T-helper 22 cell (primary cell): ENCODE measurements at regions not wholly inside any gene's neighbourhood (a gene's known extent, or its start where the extent isn't known, plus 50 kb on each side); places are given as distances from the start of the nearest gene placed in this dataset.

Source experiments
- DNase-seq: peaks from one replicate; pipeline ENCODE4 v3.0.0-alpha.2; 2020; ENCODE audit warnings: low read depth

- no peak for DNase-seq
Measured at GRCh38 chr2:134080386-134081089, 173.3 kb upstream of the MGAT5 start.

- no peak for DNase-seq
Measured at GRCh38 chr2:134081238-134081938, 172.5 kb upstream of the MGAT5 start.

GRCh38 chr2:134083548-134083947 is 170.3 kb upstream of the MGAT5 start:
- DNase-seq: no peak

DNA sequence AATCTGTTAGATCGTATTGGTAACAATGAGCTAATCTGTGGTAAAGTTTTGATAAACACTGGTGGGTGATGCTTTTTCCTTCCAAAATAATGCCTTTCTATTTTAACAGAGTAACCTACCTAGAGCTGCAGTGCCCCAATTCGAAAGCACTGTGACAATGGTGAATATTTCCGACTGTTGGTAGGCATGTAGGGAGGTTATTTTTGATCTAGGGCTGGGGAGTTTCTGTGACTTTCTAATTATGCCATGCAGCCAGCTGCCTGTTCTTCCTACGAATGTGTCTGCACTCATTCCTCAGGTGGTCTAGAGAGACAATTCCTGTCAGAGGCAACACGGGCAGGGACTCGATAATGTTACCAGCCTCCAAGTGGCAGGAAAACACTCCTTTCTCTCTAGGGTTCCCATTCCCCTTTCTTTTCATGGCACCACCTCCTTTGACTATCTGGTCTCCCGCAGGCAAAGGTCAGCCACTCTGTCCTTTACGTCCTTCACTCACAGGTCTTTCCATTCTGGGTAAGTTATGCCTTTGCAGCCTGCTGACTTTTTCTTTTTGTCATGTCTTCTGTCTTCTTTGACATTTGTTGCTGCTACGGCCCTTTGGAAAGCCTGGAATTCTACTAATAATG is 167.2 kb upstream of the MGAT5 start:
- DNase-seq: no peak

DNA sequence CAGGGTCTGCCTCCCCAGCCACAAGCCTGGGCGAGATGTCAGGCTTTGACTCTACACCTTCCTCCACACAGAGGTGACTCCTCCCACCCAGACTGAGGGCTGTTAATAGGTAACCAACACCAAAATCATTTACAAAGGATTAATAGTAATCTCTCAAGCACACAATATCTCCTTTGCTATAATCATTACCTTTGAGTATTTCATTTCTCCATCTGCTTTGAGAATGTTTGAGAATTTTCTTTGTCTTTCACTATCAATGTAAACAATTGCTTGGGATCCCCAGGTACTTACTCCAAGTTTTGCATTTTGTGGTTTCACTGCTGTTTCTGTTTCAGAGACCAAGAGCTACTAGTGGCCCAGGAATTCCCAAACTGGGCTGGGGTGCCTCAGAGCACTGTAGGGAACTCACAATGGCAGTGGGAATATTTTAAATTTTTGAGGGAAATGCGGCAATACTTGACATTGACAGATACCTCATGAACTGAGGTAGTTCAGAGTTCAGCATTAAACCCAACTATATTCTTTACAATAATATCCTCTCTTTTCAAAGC is 166.4 kb upstream of the MGAT5 start:
- DNase-seq: no peak

DNA sequence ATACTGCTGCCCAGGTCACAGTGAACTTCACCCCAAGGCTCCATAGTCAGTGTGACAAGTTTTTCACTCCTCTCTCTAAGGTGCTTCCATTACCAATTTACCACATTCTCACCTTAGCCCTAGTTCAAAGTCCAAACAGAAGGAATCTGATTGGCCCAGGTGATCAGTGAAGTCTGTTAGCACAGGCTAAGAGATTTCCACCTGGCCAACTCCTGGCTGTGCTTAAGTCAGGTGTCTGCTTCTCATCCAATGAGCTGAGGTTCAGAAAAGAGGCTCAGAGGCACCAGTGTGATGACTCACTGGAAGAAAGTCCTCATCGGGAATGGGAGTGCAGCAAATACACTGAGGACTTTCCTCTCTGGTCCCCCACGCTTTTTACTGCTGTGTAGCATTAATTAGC is 164.4 kb upstream of the MGAT5 start:
- DNase-seq: no peak

DNA sequence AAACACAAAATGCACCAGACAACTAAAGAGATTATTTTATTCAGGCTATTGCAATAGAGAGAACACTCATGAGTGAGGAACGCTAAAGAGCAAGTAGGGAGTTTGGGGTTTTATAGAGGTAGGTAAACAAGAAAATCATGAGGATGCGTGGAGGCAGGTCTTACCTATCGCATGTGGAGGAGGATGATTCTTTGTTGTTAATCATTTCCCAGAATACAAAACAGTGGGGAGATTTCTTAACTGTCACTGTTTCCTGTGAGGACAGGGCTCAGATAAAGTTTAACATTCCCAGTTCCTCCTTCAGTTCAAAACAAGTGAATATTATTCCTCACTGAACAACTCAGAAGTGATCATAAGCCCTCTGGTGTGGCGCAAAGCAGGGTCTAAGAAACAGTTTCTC is 156.1 kb upstream of the MGAT5 start:
- no peak for DNase-seq

DNA sequence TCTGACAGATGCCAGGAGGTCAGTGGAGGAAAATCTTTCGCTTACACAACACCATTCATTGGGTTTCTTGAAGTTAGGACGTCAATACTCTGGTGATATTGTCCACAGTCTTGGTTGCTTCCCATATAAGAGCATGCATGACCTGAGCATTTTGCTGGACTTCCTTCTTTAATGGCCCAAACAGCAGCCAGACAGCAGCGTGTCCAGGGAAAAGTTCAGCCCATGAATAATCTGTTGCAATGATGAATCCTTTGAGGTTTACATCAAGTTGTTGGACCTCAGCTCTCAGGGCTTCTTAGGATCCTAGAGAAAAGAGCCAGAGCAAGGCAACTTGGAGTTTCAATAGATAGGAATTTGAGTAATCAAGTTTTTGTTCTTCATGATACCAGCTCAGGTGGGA is 155.6 kb upstream of the MGAT5 start:
- DNase-seq: no peak

DNA sequence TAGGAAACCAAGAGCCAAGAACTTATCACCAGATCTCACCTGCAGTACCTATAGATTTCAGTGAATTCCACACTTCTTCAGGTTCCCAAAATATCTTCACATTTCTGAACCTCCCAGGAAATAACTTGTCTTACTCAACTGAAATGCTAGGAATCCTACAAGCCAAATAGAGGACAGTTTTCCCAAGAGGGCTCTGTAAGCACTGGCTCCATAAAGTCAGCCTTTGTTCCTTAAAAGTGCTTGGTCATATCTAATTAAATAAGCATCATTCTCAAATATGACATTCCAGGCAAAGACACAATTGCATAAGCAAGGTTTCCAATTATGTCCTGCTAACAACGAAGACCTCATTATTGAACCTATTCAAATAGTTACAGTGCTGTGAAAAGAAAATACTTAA is 154.6 kb upstream of the MGAT5 start:
- no peak for DNase-seq

GRCh38 chr2:134103196-134103595 is 150.7 kb upstream of the MGAT5 start:
- DNase-seq: no peak

DNA sequence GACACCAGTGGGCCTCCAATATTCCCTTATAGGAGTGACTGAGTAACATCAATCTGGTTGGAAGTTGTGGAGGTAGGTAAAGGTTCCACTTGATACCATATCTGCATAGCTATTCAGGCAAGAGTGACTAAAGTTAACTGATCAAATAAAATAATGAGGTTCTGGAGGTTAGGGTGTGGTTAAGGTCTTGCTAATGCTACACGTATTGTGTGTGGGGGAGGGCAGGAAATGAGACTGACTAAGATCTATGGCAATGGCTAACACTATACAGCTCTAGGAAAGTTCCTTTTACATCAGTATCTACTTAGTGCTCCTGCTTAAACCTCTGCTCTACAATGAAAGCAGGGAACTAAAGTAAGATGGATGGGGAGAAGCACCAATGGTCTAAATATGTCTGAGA is 149.1 kb upstream of the MGAT5 start:
- DNase-seq: no peak

GRCh38 chr2:134107402-134107801 is 146.5 kb upstream of the MGAT5 start:
- DNase-seq: no peak

GRCh38 chr2:134108113-134108512 is 145.8 kb upstream of the MGAT5 start:
- no peak for DNase-seq

DNA sequence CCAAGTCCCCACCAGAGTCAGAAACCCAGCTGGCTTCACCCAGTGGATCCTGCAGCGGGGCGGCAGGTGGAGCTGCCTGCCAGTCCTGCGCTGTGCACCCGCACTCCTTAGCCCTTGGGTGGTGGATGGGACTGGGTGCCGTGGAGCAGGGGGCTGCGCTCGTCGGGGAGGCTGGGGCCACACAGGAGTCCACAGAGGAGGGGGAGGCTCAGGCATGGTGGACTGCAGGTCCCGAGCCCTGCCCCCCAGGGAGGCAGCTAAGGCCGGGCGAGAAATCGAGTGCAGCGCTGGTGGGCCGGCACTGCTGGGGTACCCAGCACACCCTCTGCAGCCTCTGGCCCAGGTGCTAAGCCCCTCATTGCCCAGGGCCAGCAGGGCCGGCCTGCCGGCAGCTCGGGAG is 144.6 kb upstream of the MGAT5 start:
- no peak for DNase-seq

GRCh38 chr2:134109725-134110124 is 144.1 kb upstream of the MGAT5 start:
- DNase-seq: no peak

DNA sequence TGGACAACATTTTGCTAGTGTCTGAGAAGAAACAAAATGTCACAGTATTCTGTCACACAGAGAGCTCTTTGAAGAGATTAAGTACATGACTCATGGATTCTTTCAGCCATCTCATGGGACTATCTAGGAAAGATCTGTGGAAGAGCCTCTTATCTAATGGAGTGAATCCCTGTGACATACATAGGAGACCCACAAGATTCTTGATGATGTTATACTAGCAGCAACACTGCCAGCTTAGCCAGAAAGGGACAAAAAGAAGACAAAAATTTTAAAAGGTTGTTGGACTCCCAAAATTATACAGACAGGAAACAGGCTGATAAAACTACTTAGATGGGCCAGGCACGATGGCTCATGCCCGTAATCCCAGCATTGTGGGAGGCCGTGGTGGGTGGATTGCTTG is 143.3 kb upstream of the MGAT5 start:
- DNase-seq: no peak

GRCh38 chr2:134117676-134118075 is 136.2 kb upstream of the MGAT5 start:
- DNase-seq: no peak

GRCh38 chr2:134118279-134119116 is 135.4 kb upstream of the MGAT5 start:
- DNase-seq: peak; percentile 66

GRCh38 chr2:134119117-134119712 is 134.7 kb upstream of the MGAT5 start:
- DNase-seq: no peak

DNA sequence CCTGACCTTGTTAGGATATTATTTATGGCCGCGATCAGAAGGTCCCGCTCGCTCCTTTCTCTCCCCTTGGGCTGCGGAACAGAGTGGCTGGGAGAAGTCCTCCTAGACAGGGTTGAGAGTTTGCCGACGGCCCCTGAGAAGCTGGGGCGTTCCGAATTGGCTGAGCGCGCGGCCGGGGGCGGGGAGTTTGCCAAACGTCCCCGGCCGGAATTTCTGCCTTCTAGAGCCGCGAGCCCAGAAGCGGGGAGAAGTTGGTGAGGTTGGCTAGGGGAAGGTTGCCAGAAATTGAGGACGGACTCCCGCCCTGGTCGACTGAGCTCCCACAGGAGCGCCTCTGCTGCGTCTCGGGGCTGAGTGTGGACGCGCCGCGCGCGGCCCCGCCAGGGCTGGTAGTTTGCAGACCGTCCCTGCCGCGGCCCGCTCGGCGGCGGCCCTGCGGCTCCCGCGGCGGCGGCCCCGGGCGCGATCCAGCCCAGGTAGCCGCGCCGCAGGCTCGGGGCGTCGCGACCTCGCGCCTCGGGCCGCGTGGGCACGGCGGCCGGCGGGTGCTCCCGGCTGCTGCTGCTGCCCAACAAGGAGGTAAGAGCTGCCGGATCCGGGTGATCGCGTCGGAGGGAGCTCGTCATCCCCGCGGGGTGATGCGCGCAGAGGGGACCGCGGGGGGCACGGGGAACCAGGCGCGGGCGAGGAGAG is 134.0 kb upstream of the MGAT5 start:
- DNase-seq: peak; percentile 69

- no peak for DNase-seq
Measured at GRCh38 chr2:134120406-134120732, 133.5 kb upstream of the MGAT5 start.
